Karpas-422 (cell line): ENCODE measurements at regions not wholly inside any gene's neighbourhood (a gene's known extent, or its start where the extent isn't known, plus 50 kb on each side); places are given as distances from the start of the nearest gene placed in this dataset.
"Not testable (repeated sequence)": the region's sequence is repeated elsewhere in the genome, so short reads cannot be mapped to it uniquely, and the experiment has no call there.

Experiments
- DNase-seq: peaks from one replicate; pipeline ENCODE4 v3.0.0-alpha.2; 2015
- H2AFZ ChIP-seq: fragments of 200-600 bp; sonication (generic); 2 replicates; pipeline ENCODE4 v1.6.1; 2014; ENCODE audit warnings: antibody characterized with exemption, low read length, mixed read lengths
- H3K27ac ChIP-seq: fragments of 200-600 bp; sonication (generic); 2 replicates; pipeline ENCODE4 v1.5.1; 2014; ENCODE audit warnings: mild to moderate bottlenecking, low read length, moderate library complexity
- H3K27me3 ChIP-seq: fragments of 200-600 bp; sonication (generic); 2 replicates; pipeline ENCODE4 v1.6.1; 2014; ENCODE audit warnings: low read length, mixed read lengths
- H3K36me3 ChIP-seq: fragments of 200-600 bp; sonication (generic); 2 replicates; pipeline ENCODE4 v1.6.1; 2014; ENCODE audit warnings: low read length, mixed read lengths; ENCODE audit not compliant: insufficient read depth
- H3K4me1 ChIP-seq: fragments of 200-600 bp; sonication (generic); 2 replicates; pipeline ENCODE4 v1.6.1; 2014; ENCODE audit warnings: mild to moderate bottlenecking, low read length, mixed read lengths
- H3K4me2 ChIP-seq: fragments of 200-600 bp; sonication (generic); 2 replicates; pipeline ENCODE4 v1.6.1; 2014; ENCODE audit warnings: low read length, low read depth, mild to moderate bottlenecking; ENCODE audit not compliant: poor library complexity, severe bottlenecking
- H3K4me3 ChIP-seq: fragments of 200-600 bp; sonication (generic); 2 replicates; pipeline ENCODE4 v1.5.1; 2014; ENCODE audit warnings: mild to moderate bottlenecking, antibody characterized with exemption, low read length, mixed read lengths
- H3K79me2 ChIP-seq: fragments of 200-600 bp; sonication (generic); 2 replicates; pipeline ENCODE4 v1.6.1; 2014; ENCODE audit warnings: mild to moderate bottlenecking, low read length, mixed read lengths
- H3K9ac ChIP-seq: fragments of 200-600 bp; sonication (generic); 2 replicates; pipeline ENCODE4 v1.6.0; 2014; ENCODE audit warnings: low read length
- H3K9me2 ChIP-seq: fragments of 200-600 bp; sonication (generic), shearing (Covaris generic); replicated peaks from 2 replicates; pipeline ENCODE4 v1.6.0; 2014; ENCODE audit warnings: mild to moderate bottlenecking, low read length, moderate library complexity; ENCODE audit not compliant: insufficient read depth
- H3K9me3 ChIP-seq: fragments of 300-700, 200-600 bp; sonication (generic); 2 replicates; pipeline ENCODE4 v1.6.1; 2014; ENCODE audit warnings: low read length, mixed read lengths
- H4K20me1 ChIP-seq: fragments of 200-600 bp; sonication (generic); 2 replicates; pipeline ENCODE4 v1.6.1; 2014; ENCODE audit warnings: mild to moderate bottlenecking, antibody characterized with exemption, low read length, low read depth; ENCODE audit not compliant: insufficient read depth

DNA sequence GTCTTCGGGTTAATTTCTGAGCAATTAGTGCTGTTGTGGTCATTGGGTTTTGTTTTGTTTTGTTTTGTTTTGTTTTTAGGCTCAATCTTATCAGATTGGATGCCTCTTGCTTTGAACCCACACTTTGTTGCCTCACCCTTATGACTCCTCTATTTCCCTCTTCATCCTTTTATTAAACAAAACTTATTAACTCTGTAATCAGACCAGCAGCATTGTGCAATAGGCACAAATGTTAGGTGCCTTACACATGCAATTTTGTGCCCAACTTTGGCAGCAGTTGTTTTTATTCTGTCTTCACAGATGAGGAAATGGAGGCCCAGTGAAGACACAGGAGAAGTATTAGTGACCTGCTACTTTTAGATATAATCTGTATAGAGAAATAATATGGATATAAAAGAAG lies 377.7 kb downstream of the KCNRG start:
- no peak overlapping the region for H3K4me3 ChIP-seq
- no peaks in the 10 kb centered on the region for H3K27me3 ChIP-seq
- H3K9ac ChIP-seq, result peak overlapping the region; percentile 14
- no peaks in the 10 kb centered on the region for H3K36me3 ChIP-seq
- peak; percentile 42 for DNase-seq
- no peaks in the 10 kb centered on the region for H3K9me3 ChIP-seq
- no peaks in the 10 kb centered on the region for H3K79me2 ChIP-seq
- H2AFZ ChIP-seq, result no peak overlapping the region
- peak overlapping the region; percentile 92 for H3K27ac ChIP-seq
- peak overlapping the region; percentile 35 for H3K4me2 ChIP-seq
- H3K4me1 ChIP-seq, result peaks cover 72% of the 10 kb centered on the region
- no peaks in the 10 kb centered on the region for H4K20me1 ChIP-seq
- H3K9me2 ChIP-seq, result no peaks in the 10 kb centered on the region

DNA sequence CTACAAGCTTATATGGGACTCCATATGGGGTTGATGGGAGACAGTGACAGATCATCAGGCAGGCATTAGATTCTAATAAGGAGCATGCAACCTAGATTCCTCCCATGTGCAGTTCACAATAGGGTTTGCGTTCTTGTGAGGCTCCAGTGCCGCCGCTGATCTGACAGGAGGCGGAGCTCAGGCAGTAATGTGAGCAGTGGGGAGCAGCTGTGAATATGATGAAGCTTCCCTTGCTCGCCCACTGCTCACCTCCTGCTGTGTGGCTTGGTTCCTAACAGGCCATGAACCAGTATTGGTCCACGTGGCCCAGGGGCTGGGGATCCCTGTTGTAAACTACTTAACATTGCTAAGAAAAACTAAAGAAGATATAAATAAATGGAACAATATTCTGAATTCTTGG lies 378.4 kb downstream of the KCNRG start:
- H3K27me3 ChIP-seq, result no peaks in the 10 kb centered on the region
- H4K20me1 ChIP-seq, result no peaks in the 10 kb centered on the region
- no peaks in the 10 kb centered on the region for H3K9me3 ChIP-seq
- no peaks in the 10 kb centered on the region for H3K9me2 ChIP-seq
- no peak overlapping the region for H3K4me3 ChIP-seq
- peak overlapping the region; percentile 15; the same call in 1 of the 2 replicates for H3K9ac ChIP-seq
- peaks cover 67% of the 10 kb centered on the region for H3K4me1 ChIP-seq
- H2AFZ ChIP-seq, result no peak overlapping the region
- peak overlapping the region; percentile 92 for H3K27ac ChIP-seq
- peak; percentile 84 for DNase-seq
- H3K36me3 ChIP-seq, result no peaks in the 10 kb centered on the region
- H3K79me2 ChIP-seq, result no peaks in the 10 kb centered on the region
- H3K4me2 ChIP-seq, result peak overlapping the region; percentile 35

DNA sequence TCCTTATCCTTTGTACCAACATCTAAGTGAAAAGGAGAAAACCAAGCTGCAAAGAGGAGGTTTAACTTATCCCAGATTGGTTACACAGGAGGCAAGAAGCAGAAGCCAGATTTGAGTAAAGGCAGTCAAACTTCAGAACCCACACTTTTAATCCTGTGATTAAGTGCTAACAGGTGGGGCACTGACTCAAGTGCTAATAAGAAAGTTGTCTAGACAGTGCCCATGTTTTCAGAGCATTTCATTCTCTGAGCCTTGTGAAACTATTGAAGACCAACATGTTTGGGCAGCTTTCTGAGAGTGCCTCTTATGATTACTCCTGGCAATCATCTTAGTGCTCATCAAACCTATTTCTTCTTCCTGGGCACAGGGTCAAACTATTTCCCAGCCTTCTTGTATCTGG lies 380.8 kb downstream of the KCNRG start:
- H3K27me3 ChIP-seq, result no peaks in the 10 kb centered on the region

DNA sequence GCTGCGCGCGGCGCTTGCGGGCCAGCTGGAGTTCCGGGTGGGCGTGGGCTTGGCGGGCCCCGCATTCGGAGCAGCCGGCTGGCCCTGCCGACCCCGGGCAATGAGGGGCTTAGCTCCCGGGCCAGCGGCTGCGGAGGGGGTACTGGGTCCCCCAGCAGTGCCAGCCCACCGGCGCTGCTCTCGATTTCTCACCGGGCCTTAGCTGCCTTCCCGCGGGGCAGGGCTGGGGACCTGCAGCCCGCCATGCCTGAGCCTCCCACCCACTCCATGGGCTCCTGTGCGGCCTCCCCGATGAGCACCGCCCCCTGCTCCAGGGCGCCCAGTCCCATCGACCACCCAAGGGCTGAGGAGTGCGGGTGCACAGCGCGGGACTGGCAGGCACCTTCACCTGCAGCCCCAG lies 381.4 kb downstream of the KCNRG start:
- not testable (repeated sequence) for H3K27me3 ChIP-seq, H3K36me3 ChIP-seq, H4K20me1 ChIP-seq, H2AFZ ChIP-seq, H3K4me2 ChIP-seq, DNase-seq, H3K9me3 ChIP-seq, H3K9ac ChIP-seq, H3K9me2 ChIP-seq, H3K4me3 ChIP-seq, H3K79me2 ChIP-seq
- Histone ChIP-seq H3K27ac (peak overlapping the region; percentile 92), H3K4me1 (peaks cover 69% of the 10 kb centered on the region)

More for the DNA sequence above, 380.8 kb downstream of the KCNRG start:
- Histone ChIP-seq H3K4me2 (peak overlapping the region; percentile 25), H3K79me2 (no peaks in the 10 kb centered on the region), H3K9ac (peak overlapping the region; percentile 47), H3K4me1 (peaks cover 69% of the 10 kb centered on the region), H3K27ac (peak overlapping the region; percentile 92), H2AFZ (peak overlapping the region; percentile 46; the same call in 1 of the 2 replicates), H4K20me1 (no peaks in the 10 kb centered on the region), H3K36me3 (no peaks in the 10 kb centered on the region), H3K4me3 (no peak overlapping the region), H3K9me3 (no peaks in the 10 kb centered on the region), H3K9me2 (no peaks in the 10 kb centered on the region)
- peak; percentile 66 for DNase-seq

DNA sequence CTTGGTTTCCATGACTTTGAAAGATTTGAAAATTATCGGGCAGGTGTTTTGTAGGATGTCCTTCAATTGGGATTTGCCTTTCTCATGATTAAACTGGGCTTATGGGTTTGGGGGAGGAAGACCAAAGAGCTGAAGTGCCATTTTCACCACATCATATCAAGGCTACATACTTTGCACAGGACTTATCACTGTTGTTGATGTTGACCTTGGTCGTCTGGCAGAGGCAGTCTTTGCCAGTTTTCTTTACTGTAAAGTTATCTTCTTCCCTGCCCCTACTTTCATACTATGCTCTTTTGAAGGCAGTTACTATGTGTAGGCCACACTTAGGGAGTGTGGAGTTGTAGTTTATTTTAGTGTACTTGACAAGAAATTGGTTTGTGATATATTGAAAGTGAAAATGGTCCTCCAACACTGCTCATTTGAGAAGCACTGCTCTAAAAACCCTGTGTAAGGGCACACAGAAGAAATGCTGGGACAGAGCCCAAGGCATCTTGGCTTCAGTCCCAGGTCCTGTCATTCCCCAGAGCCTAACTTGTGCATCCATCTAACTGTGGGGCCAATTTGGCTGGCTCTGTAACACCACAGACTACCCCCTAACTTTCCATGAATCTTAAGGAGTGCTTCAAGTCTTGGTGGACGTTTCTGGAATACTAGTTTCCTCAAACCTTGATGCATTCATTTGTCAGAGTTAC lies 384.9 kb downstream of the KCNRG start:
- Histone ChIP-seq H3K4me1 (peaks cover 69% of the 10 kb centered on the region), H3K4me2 (peak overlapping the region; percentile 63), H3K79me2 (no peaks in the 10 kb centered on the region), H4K20me1 (no peaks in the 10 kb centered on the region), H3K9me2 (no peaks in the 10 kb centered on the region), H3K27ac (peak overlapping the region; percentile 97), H3K36me3 (no peaks in the 10 kb centered on the region), H3K4me3 (no peak overlapping the region), H2AFZ (peak overlapping the region; percentile 35), H3K9ac (peak overlapping the region; percentile 73), H3K27me3 (no peaks in the 10 kb centered on the region), H3K9me3 (no peaks in the 10 kb centered on the region)
- peak; percentile 46 for DNase-seq

DNA sequence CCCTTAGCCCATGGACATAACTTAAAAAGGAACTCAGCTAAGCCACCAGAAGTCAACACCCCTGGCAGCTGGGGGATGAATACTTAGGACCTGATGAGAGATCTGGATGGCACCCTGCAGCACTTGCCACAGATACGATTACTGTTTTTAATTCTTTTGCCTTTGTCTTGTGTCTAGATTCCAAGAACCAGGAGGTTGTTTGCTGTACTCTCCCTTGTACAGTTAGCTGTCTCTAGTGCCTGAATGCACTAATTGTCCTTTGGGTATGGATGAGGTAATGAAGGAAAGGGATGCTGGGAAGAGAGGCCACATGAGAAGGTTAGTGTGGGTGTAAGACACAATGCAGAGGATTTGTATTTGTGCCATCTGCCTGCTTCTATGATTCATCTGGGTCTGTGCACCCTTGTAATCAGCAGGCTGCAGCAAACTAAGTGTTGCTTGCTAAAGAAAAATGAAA lies 385.8 kb downstream of the KCNRG start:
- Histone ChIP-seq H3K4me1 (peaks cover 69% of the 10 kb centered on the region), H3K9me3 (no peaks in the 10 kb centered on the region), H3K9me2 (no peaks in the 10 kb centered on the region), H3K9ac (peak overlapping the region; percentile 73), H3K27me3 (no peaks in the 10 kb centered on the region), H3K4me3 (peak overlapping the region; percentile 34), H3K36me3 (no peaks in the 10 kb centered on the region), H3K4me2 (peak overlapping the region; percentile 63), H4K20me1 (no peaks in the 10 kb centered on the region), H3K27ac (peak overlapping the region; percentile 97), H3K79me2 (no peaks in the 10 kb centered on the region), H2AFZ (peak overlapping the region; percentile 13; the same call in 1 of the 2 replicates)
- no peak for DNase-seq

DNA sequence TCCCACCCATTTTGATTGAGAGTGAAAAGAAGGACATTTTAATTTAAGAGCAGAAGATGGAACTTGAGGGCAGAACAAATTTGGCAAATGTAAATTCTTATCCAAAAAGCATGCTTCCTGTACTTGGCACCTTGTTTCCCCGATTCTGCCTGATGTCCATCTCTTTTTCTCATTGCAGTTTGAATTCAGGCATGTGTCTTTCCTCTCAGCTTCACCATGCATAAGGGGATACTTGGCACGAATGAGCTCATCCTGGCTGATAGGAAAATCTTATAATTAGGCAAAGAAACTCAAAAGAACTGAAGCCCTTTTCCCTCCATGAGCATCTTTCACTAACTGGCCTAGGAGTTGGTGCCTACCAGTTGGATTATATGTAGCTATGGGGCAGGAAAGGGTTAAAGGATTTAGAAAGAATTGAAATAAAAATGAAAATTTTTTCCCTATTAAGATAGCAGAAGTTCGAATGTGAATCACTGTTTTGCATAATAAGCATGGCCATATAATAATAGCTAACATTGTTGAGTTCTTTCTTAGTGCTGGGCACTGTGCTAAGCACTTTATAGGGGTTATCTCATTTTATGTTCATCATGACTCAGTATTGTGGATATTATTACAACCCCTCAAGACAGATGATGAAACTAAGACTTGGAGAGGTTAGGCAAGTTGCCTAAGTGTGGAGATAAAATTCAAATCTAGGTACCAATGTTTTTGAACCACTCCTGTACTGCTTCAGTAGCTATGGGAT lies 386.6 kb downstream of the KCNRG start:
- peaks cover 74% of the 10 kb centered on the region for H3K4me1 ChIP-seq
- H3K27ac ChIP-seq, result peak overlapping the region; percentile 97
- no peaks in the 10 kb centered on the region for H3K27me3 ChIP-seq
- peak overlapping the region; percentile 40 for H3K4me3 ChIP-seq
- no peaks in the 10 kb centered on the region for H3K36me3 ChIP-seq
- H3K9me2 ChIP-seq, result no peaks in the 10 kb centered on the region
- H3K4me2 ChIP-seq, result peak overlapping the region; percentile 63
- no peak overlapping the region for H2AFZ ChIP-seq
- peak; percentile 96 for DNase-seq
- no peaks in the 10 kb centered on the region for H3K79me2 ChIP-seq
- H3K9me3 ChIP-seq, result no peaks in the 10 kb centered on the region
- H3K9ac ChIP-seq, result peak overlapping the region; percentile 73
- H4K20me1 ChIP-seq, result no peaks in the 10 kb centered on the region

DNA sequence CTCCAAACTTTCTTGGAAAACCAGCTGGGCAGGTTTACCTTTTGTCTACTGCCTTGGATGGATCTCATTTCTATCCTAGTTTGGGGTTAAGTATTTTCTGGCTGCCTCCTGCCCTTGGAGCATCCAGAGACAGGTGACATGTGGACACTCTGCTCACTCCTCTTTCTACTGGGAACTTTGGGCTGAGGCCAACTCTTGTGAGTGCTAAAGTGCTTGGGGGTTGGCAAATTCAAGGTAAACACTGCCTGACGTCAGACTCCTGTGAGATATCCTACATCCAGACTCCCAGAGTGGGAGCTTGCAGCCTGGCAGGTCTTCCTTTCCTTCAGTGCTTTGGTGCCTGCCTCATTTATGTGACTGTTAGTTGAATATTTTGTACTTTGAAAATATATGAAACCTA lies 388.1 kb downstream of the KCNRG start:
- Histone ChIP-seq H3K4me2 (peak overlapping the region; percentile 45), H3K79me2 (no peaks in the 10 kb centered on the region), H2AFZ (no peak overlapping the region), H3K27me3 (no peaks in the 10 kb centered on the region), H3K36me3 (no peaks in the 10 kb centered on the region), H3K9ac (peak overlapping the region; percentile 68), H3K4me3 (no peak overlapping the region), H3K9me2 (no peaks in the 10 kb centered on the region), H3K4me1 (peaks cover 87% of the 10 kb centered on the region), H3K27ac (peak overlapping the region; percentile 97), H4K20me1 (no peaks in the 10 kb centered on the region), H3K9me3 (no peaks in the 10 kb centered on the region)
- peak; percentile 49 for DNase-seq
